Femur (tissue), 1 donor: ENCODE measurements at regions not wholly inside any gene's neighbourhood (a gene's known extent, or its start where the extent isn't known, plus 50 kb on each side); places are given as distances from the start of the nearest gene placed in this dataset.

Source experiments
- DNase-seq: peaks from one replicate; pipeline ENCODE4 v3.0.0-alpha.2; 2017

DNA sequence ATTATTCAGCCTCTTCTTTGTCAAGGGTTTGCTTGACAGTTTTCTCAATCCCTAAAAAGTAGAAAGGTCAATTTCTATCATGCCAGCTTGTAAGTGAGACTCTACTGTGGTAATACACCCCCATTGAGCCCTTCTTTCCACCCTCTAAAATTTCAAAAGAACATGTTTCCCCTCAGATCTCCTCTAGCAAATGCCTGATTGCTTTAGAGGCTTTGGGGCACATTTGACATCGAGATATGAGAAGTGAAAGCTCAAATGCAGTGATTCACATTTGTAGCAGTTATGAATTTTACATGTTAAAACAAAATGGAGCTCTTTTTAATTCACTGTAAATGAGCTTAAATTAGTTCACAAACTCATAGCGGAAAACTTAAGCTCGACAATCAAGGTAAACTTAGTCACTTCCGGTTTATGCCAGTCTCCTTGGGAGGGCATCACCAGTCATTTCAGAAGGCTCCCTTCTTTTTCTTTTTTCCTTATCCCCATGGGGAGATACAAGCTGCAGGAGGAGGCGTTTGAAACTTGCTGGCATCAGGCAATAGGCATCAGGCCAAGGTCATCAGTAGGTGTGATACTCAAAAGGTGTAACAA is 55.3 kb upstream of the ADO start:
- no peak for DNase-seq
